ENCODE measurements at regions not wholly inside any gene's neighbourhood (a gene's known extent, or its start where the extent isn't known, plus 50 kb on each side); places are given as distances from the start of the nearest gene placed in this dataset.
A peak's percentile ranks its signal among the peaks of the same experiment; 100 is the strongest.

- TF ChIP-seq CTCF (IDR thresholded peaks at IDR 0.05; ENCODE audit: low read depth, low read length), result no peak
- no peak overlapping the region for H3K27ac ChIP-seq
- no peak overlapping the region for H3K4me3 ChIP-seq (ENCODE audit: low read depth, low read length)
- DNase-seq, result no peak
- H3K36me3 ChIP-seq, result no peaks in the 10 kb centered on the region
- H3K9me3 ChIP-seq (ENCODE audit: severe bottlenecking), result peaks cover 4% of the 10 kb centered on the region
- no peaks in the 10 kb centered on the region for H3K27me3 ChIP-seq (ENCODE audit: insufficient read depth, low read depth, severe bottlenecking)
These were observed 88.8 kb downstream of the YTHDF1 start for GRCh38 chr20:63126876-63127699.

GRCh38 chr20:63125838-63126601, 89.9 kb downstream of the YTHDF1 start:
- no peak for TF ChIP-seq CTCF (IDR thresholded peaks at IDR 0.05; ENCODE audit: low read depth, low read length)
- no peaks in the 10 kb centered on the region for H3K27me3 ChIP-seq (ENCODE audit: insufficient read depth, low read depth, severe bottlenecking)
- H3K9me3 ChIP-seq (ENCODE audit: severe bottlenecking), result peaks cover 4% of the 10 kb centered on the region
- no peak overlapping the region for H3K4me3 ChIP-seq (ENCODE audit: low read depth, low read length)
- no peaks in the 10 kb centered on the region for H3K36me3 ChIP-seq
- DNase-seq, result no peak
- no peak overlapping the region for H3K27ac ChIP-seq

- H3K36me3 ChIP-seq, result no peaks in the 10 kb centered on the region
- H3K27ac ChIP-seq, result no peak overlapping the region
- DNase-seq, result no peak
- peaks cover 4% of the 10 kb centered on the region for H3K9me3 ChIP-seq (ENCODE audit: severe bottlenecking)
- H3K4me3 ChIP-seq (ENCODE audit: low read depth, low read length), result no peak overlapping the region
- no peak for TF ChIP-seq CTCF (IDR thresholded peaks at IDR 0.05; ENCODE audit: low read depth, low read length)
- no peaks in the 10 kb centered on the region for H3K27me3 ChIP-seq (ENCODE audit: insufficient read depth, low read depth, severe bottlenecking)
These were observed 90.4 kb downstream of the YTHDF1 start for GRCh38 chr20:63125581-63125837.

- Histone ChIP-seq H3K4me3 (ENCODE audit: low read depth, low read length) (no peak overlapping the region), H3K9me3 (ENCODE audit: severe bottlenecking) (peaks cover 4% of the 10 kb centered on the region), H3K27ac (no peak overlapping the region), H3K27me3 (ENCODE audit: insufficient read depth, low read depth, severe bottlenecking) (no peaks in the 10 kb centered on the region), H3K36me3 (no peaks in the 10 kb centered on the region)
- no peak for TF ChIP-seq CTCF (IDR thresholded peaks at IDR 0.05; ENCODE audit: low read depth, low read length)
- DNase-seq, result no peak
These were observed 91.0 kb downstream of the YTHDF1 start for GRCh38 chr20:63124782-63125580.

GRCh38 chr20:63124092-63124781, 91.7 kb downstream of the YTHDF1 start:
- no peaks in the 10 kb centered on the region for H3K36me3 ChIP-seq
- no peak overlapping the region for H3K4me3 ChIP-seq (ENCODE audit: low read depth, low read length)
- H3K27me3 ChIP-seq (ENCODE audit: insufficient read depth, low read depth, severe bottlenecking), result no peaks in the 10 kb centered on the region
- DNase-seq, result peak; percentile 1
- no peak for TF ChIP-seq CTCF (IDR thresholded peaks at IDR 0.05; ENCODE audit: low read depth, low read length)
- peaks cover 4% of the 10 kb centered on the region for H3K9me3 ChIP-seq (ENCODE audit: severe bottlenecking)
- H3K27ac ChIP-seq, result no peak overlapping the region
